IMR-90 (cell line): ENCODE measurements at regions not wholly inside any gene's neighbourhood (a gene's known extent, or its start where the extent isn't known, plus 50 kb on each side); places are given as distances from the start of the nearest gene placed in this dataset.

Experiments
- CEBPB ChIP-seq: IDR thresholded peaks from 2 replicates; pipeline ENCODE4 v1.6.1; 2012; ENCODE audit warnings: low read depth, low read length, improper control_type of control experiment
- CHD1 ChIP-seq: IDR thresholded peaks from 2 replicates; pipeline ENCODE4 v1.6.1; 2012; ENCODE audit warnings: low read depth, low read length, improper control_type of control experiment
- FOS ChIP-seq: fragments of 150-350 bp; IDR thresholded peaks from 2 replicates; pipeline ENCODE4 v1.6.1; 2016; ENCODE audit warnings: low read depth, low read length
- MXI1 ChIP-seq: IDR thresholded peaks from 2 replicates; pipeline ENCODE4 v1.6.1; 2012; ENCODE audit warnings: low read depth, mild to moderate bottlenecking, low read length, moderate library complexity, borderline replicate concordance
- NFE2L2 ChIP-seq: fragments of 150-350 bp; IDR thresholded peaks from 2 replicates; pipeline ENCODE4 v1.6.1; 2016; ENCODE audit warnings: low read depth, mild to moderate bottlenecking, low read length
- POLR2A ChIP-seq: IDR thresholded peaks from 2 replicates; pipeline ENCODE4 v1.6.1; 2012; ENCODE audit warnings: mild to moderate bottlenecking, low read depth, low read length
- RAD21 ChIP-seq: IDR thresholded peaks from 2 replicates; pipeline ENCODE4 v1.6.1; 2012; ENCODE audit warnings: low read length, improper control_type of control experiment
- RCOR1 ChIP-seq: IDR thresholded peaks from 2 replicates; pipeline ENCODE4 v1.6.1; 2012; ENCODE audit warnings: mild to moderate bottlenecking, low read length, improper control_type of control experiment; ENCODE audit not compliant: insufficient replicate concordance
- SMC3 ChIP-seq: fragments of 150-350 bp; IDR thresholded peaks from 2 replicates; pipeline ENCODE4 v1.6.1; 2016; ENCODE audit warnings: low read depth, mild to moderate bottlenecking, antibody characterized with exemption, low read length, moderate library complexity
- TF ChIP-seq, protein P1 (sequence below): conservative IDR thresholded peaks from 2 replicates; pipeline ENCODE4 v1.5.1; 2012; ENCODE audit warnings: mild to moderate bottlenecking, low read depth, low read length, improper control_type of control experiment
- TF ChIP-seq, protein P2 (sequence below): fragments of 150-350 bp; IDR thresholded peaks from 2 replicates; pipeline ENCODE4 v1.6.1; 2017; ENCODE audit warnings: mild to moderate bottlenecking, antibody characterized with exemption, low read length, low read depth
- TF ChIP-seq, protein P3 (sequence below): fragments of 150-350 bp; IDR thresholded peaks from 2 replicates; pipeline ENCODE4 v1.6.1; 2016; ENCODE audit warnings: low read depth, mild to moderate bottlenecking, low read length, moderate library complexity, borderline replicate concordance

DNA sequence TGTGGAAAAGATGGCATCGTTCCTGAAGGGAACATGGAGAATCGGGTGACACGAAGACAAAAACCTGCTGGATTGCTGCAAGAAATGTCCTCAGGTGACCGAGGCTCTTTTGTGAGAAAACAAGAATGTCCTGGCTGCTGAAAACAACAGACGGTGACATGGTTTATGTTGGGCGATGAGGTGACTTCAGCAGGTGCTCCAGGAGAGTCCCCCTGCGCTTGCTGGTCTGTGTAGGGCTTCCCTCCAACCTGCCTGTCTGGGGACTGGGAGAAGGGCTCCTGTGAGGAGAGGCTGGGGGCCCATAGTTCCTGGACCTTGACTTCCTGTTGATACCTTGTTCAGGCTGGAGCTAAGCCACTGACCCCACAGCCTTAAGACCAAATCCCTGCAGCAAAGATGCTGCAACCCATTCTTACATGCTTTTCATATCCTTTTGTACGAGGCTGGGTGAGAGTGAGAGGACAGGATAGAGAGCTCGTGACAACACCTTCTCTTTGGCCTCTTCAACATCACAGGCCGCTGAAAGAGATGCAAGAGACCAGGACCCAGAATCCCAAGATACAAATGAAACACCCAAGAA lies 134.8 kb downstream of the CD83 start:
- TF ChIP-seq, protein P1, sequence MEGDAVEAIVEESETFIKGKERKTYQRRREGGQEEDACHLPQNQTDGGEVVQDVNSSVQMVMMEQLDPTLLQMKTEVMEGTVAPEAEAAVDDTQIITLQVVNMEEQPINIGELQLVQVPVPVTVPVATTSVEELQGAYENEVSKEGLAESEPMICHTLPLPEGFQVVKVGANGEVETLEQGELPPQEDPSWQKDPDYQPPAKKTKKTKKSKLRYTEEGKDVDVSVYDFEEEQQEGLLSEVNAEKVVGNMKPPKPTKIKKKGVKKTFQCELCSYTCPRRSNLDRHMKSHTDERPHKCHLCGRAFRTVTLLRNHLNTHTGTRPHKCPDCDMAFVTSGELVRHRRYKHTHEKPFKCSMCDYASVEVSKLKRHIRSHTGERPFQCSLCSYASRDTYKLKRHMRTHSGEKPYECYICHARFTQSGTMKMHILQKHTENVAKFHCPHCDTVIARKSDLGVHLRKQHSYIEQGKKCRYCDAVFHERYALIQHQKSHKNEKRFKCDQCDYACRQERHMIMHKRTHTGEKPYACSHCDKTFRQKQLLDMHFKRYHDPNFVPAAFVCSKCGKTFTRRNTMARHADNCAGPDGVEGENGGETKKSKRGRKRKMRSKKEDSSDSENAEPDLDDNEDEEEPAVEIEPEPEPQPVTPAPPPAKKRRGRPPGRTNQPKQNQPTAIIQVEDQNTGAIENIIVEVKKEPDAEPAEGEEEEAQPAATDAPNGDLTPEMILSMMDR: no peak
- TF ChIP-seq RAD21: no peak
- TF ChIP-seq SMC3: no peak
- TF ChIP-seq RCOR1: no peak
- TF ChIP-seq MXI1: no peak
- TF ChIP-seq CEBPB: no peak
- TF ChIP-seq NFE2L2: no peak
- TF ChIP-seq POLR2A: no peak
- TF ChIP-seq, protein P2, sequence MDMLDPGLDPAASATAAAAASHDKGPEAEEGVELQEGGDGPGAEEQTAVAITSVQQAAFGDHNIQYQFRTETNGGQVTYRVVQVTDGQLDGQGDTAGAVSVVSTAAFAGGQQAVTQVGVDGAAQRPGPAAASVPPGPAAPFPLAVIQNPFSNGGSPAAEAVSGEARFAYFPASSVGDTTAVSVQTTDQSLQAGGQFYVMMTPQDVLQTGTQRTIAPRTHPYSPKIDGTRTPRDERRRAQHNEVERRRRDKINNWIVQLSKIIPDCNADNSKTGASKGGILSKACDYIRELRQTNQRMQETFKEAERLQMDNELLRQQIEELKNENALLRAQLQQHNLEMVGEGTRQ: no peak
- TF ChIP-seq, protein P3, sequence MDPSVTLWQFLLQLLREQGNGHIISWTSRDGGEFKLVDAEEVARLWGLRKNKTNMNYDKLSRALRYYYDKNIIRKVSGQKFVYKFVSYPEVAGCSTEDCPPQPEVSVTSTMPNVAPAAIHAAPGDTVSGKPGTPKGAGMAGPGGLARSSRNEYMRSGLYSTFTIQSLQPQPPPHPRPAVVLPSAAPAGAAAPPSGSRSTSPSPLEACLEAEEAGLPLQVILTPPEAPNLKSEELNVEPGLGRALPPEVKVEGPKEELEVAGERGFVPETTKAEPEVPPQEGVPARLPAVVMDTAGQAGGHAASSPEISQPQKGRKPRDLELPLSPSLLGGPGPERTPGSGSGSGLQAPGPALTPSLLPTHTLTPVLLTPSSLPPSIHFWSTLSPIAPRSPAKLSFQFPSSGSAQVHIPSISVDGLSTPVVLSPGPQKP: no peak
- TF ChIP-seq FOS: no peak
- TF ChIP-seq CHD1: no peak
